Stimulated activated naive B cell treated with anti-CD40 and anti-IgM and Interleukin-4, amounts not matched to agents 10 μg/mL and 1 μg/mL and 100 μg/mL, for 72 hours (primary cell): ENCODE measurements at regions not wholly inside any gene's neighbourhood (a gene's known extent, or its start where the extent isn't known, plus 50 kb on each side); places are given as distances from the start of the nearest gene placed in this dataset.
"Not testable (repeated sequence)": the region's sequence is repeated elsewhere in the genome, so short reads cannot be mapped to it uniquely, and the experiment has no call there.

ENCODE experiments used
- ATAC-seq, 2 donors: fragments of 150-1000 bp; cut with Tn5 transposase; replicated peaks; 2 replicates each; pipeline ENCODE4 v1.10.0; 2021; ENCODE audit warnings: moderate library complexity in 1 of 2
- DNase-seq: peaks from one replicate; pipeline ENCODE4 v3.0.0; 2021
- H3K27ac Mint-ChIP-seq: one replicate; pipeline ENCODE4 v1.8.0; 2022; ENCODE audit warnings: mild to moderate bottlenecking, mixed read lengths
- H3K27me3 Mint-ChIP-seq, 2 donors: one replicate each; pipeline ENCODE4 v1.8.0; 2022; ENCODE audit warnings: mixed read lengths in 2 of 2
- H3K36me3 Mint-ChIP-seq, 2 donors: one replicate each; pipeline ENCODE4 v1.8.0; 2022; ENCODE audit warnings: mixed read lengths in 2 of 2, mild to moderate bottlenecking in 1 of 2
- H3K4me1 Mint-ChIP-seq, 2 donors: one replicate each; pipeline ENCODE4 v1.8.0; 2022; ENCODE audit warnings: mixed read lengths in 2 of 2, mild to moderate bottlenecking in 1 of 2
- H3K4me3 Mint-ChIP-seq, 2 donors: one replicate each; pipeline ENCODE4 v1.8.0; 2022; ENCODE audit warnings: mild to moderate bottlenecking in 2 of 2, mixed read lengths in 2 of 2, moderate library complexity in 1 of 2
- H3K9me3 Mint-ChIP-seq, 2 donors: one replicate each; pipeline ENCODE4 v1.8.0; 2022; ENCODE audit warnings: mixed read lengths in 2 of 2, mild to moderate bottlenecking in 1 of 2

- DNase-seq, H3K4me3 Mint-ChIP-seq, ATAC-seq, H3K36me3 Mint-ChIP-seq, H3K27me3 Mint-ChIP-seq, H3K9me3 Mint-ChIP-seq: not testable (repeated sequence)
- H3K27ac Mint-ChIP-seq, result peak overlapping the region; percentile 42
- peaks cover 31 to 59% of the 10 kb centered on the region in 2 donors for H3K4me1 Mint-ChIP-seq
These were observed 970.0 kb upstream of the DEFB115 start for GRCh38 chr20:30287459-30287858.

GRCh38 chr20:30288346-30288745 lies 969.1 kb upstream of the DEFB115 start:
- peaks cover 26 to 52% of the 10 kb centered on the region in 2 donors for H3K4me1 Mint-ChIP-seq
- no peak overlapping the region for H3K4me3 Mint-ChIP-seq
- peaks cover 2 to 3% of the 10 kb centered on the region in 2 donors for H3K9me3 Mint-ChIP-seq
- no peaks in the 10 kb centered on the region for H3K27me3 Mint-ChIP-seq
- H3K36me3 Mint-ChIP-seq, result peaks cover 1 to 4% of the 10 kb centered on the region in 2 donors
- no peak overlapping the region for H3K27ac Mint-ChIP-seq
- ATAC-seq, result no peak
- no peak for DNase-seq

- not testable (repeated sequence) for ATAC-seq, H3K9me3 Mint-ChIP-seq, H3K27me3 Mint-ChIP-seq, H3K36me3 Mint-ChIP-seq
- H3K4me3 Mint-ChIP-seq, result peak overlapping the region; percentile 85 to 91
- H3K4me1 Mint-ChIP-seq, result peaks cover 21 to 45% of the 10 kb centered on the region in 2 donors
- H3K27ac Mint-ChIP-seq, result peak overlapping the region; percentile 91
- DNase-seq, result peak; percentile 14
These were observed 968.4 kb upstream of the DEFB115 start for GRCh38 chr20:30289049-30289448.

GRCh38 chr20:30289711-30290141 lies 967.7 kb upstream of the DEFB115 start:
- ATAC-seq (peak in 1 of 2 donors; percentile 45), DNase-seq (peak; percentile 14)
- not testable (repeated sequence) for H3K27me3 Mint-ChIP-seq, H3K9me3 Mint-ChIP-seq, H3K36me3 Mint-ChIP-seq
- peak overlapping the region; percentile 85 to 91 for H3K4me3 Mint-ChIP-seq
- peaks cover 15 to 38% of the 10 kb centered on the region in 2 donors for H3K4me1 Mint-ChIP-seq
- H3K27ac Mint-ChIP-seq, result peak overlapping the region; percentile 91

GRCh38 chr20:30290361-30291063 lies 967.0 kb upstream of the DEFB115 start:
- not testable (repeated sequence) for DNase-seq, H3K36me3 Mint-ChIP-seq, H3K9me3 Mint-ChIP-seq, H3K27me3 Mint-ChIP-seq
- Mint-ChIP-seq H3K27ac (peak overlapping the region; percentile 91), H3K4me3 (peak overlapping the region; percentile 85 to 91), H3K4me1 (peaks cover 15 to 31% of the 10 kb centered on the region in 2 donors)
- peak; percentile 61 to 86 for ATAC-seq

- Mint-ChIP-seq H3K4me3 (peak overlapping the region; percentile 45 to 85), H3K27ac (peak overlapping the region; percentile 72), H3K4me1 (peaks cover 12 to 31% of the 10 kb centered on the region in 2 donors)
- H3K36me3 Mint-ChIP-seq, H3K27me3 Mint-ChIP-seq, H3K9me3 Mint-ChIP-seq, ATAC-seq, DNase-seq: not testable (repeated sequence)
These were observed 966.4 kb upstream of the DEFB115 start for GRCh38 chr20:30291064-30291379.

- ATAC-seq, H3K27ac Mint-ChIP-seq, H3K9me3 Mint-ChIP-seq, DNase-seq, H3K27me3 Mint-ChIP-seq, H3K4me3 Mint-ChIP-seq, H3K36me3 Mint-ChIP-seq: not testable (repeated sequence)
- H3K4me1 Mint-ChIP-seq, result peaks cover 12 to 31% of the 10 kb centered on the region in 2 donors
These were observed 965.8 kb upstream of the DEFB115 start for GRCh38 chr20:30291686-30292085.

GRCh38 chr20:30295396-30295795 lies 962.1 kb upstream of the DEFB115 start:
- peaks cover 8 to 13% of the 10 kb centered on the region in 2 donors for H3K4me1 Mint-ChIP-seq
- not testable (repeated sequence) for H3K27ac Mint-ChIP-seq, ATAC-seq, H3K36me3 Mint-ChIP-seq, H3K4me3 Mint-ChIP-seq, H3K9me3 Mint-ChIP-seq, DNase-seq
- peaks cover 18 to 30% of the 10 kb centered on the region in 2 donors for H3K27me3 Mint-ChIP-seq

- ATAC-seq, H3K36me3 Mint-ChIP-seq, H3K27ac Mint-ChIP-seq, DNase-seq, H3K4me3 Mint-ChIP-seq, H3K9me3 Mint-ChIP-seq: not testable (repeated sequence)
- Mint-ChIP-seq H3K27me3 (peaks cover 22 to 36% of the 10 kb centered on the region in 2 donors), H3K4me1 (peaks cover 8 to 14% of the 10 kb centered on the region in 2 donors)
These were observed 961.5 kb upstream of the DEFB115 start for GRCh38 chr20:30295967-30296366.

GRCh38 chr20:30297878-30298595 lies 959.4 kb upstream of the DEFB115 start:
- H3K36me3 Mint-ChIP-seq, DNase-seq, H3K4me3 Mint-ChIP-seq, ATAC-seq, H3K27ac Mint-ChIP-seq, H3K9me3 Mint-ChIP-seq: not testable (repeated sequence)
- H3K4me1 Mint-ChIP-seq, result peaks cover 8 to 17% of the 10 kb centered on the region in 2 donors
- peaks cover 26 to 53% of the 10 kb centered on the region in 2 donors for H3K27me3 Mint-ChIP-seq

GRCh38 chr20:30300220-30300642 lies 957.2 kb upstream of the DEFB115 start:
- Mint-ChIP-seq H3K4me3 (peak overlapping the region; percentile 66 to 77), H3K4me1 (peaks cover 8 to 17% of the 10 kb centered on the region in 2 donors), H3K27me3 (peaks cover 30 to 63% of the 10 kb centered on the region in 2 donors)
- not testable (repeated sequence) for H3K36me3 Mint-ChIP-seq, H3K27ac Mint-ChIP-seq, H3K9me3 Mint-ChIP-seq, DNase-seq, ATAC-seq

- H3K27ac Mint-ChIP-seq, H3K36me3 Mint-ChIP-seq, ATAC-seq, H3K4me3 Mint-ChIP-seq, DNase-seq, H3K9me3 Mint-ChIP-seq: not testable (repeated sequence)
- Mint-ChIP-seq H3K27me3 (peaks cover 24 to 47% of the 10 kb centered on the region in 2 donors), H3K4me1 (peaks cover 8 to 17% of the 10 kb centered on the region in 2 donors)
These were observed 954.7 kb upstream of the DEFB115 start for GRCh38 chr20:30302786-30303185.

- not testable (repeated sequence) for H3K9me3 Mint-ChIP-seq, ATAC-seq, H3K4me3 Mint-ChIP-seq, H3K36me3 Mint-ChIP-seq, H3K27ac Mint-ChIP-seq, DNase-seq, H3K4me1 Mint-ChIP-seq
- H3K27me3 Mint-ChIP-seq, result peaks cover 10 to 26% of the 10 kb centered on the region in 2 donors
These were observed 947.5 kb upstream of the DEFB115 start for GRCh38 chr20:30309938-30310337.

GRCh38 chr20:30310385-30310784 lies 947.1 kb upstream of the DEFB115 start:
- ATAC-seq, H3K36me3 Mint-ChIP-seq, H3K4me1 Mint-ChIP-seq, DNase-seq, H3K4me3 Mint-ChIP-seq, H3K27ac Mint-ChIP-seq, H3K9me3 Mint-ChIP-seq: not testable (repeated sequence)
- H3K27me3 Mint-ChIP-seq, result peaks cover 10 to 30% of the 10 kb centered on the region in 2 donors

- not testable (repeated sequence) for H3K27ac Mint-ChIP-seq, H3K4me3 Mint-ChIP-seq, DNase-seq, H3K36me3 Mint-ChIP-seq, ATAC-seq, H3K9me3 Mint-ChIP-seq
- Mint-ChIP-seq H3K27me3 (peaks cover 22 to 46% of the 10 kb centered on the region in 2 donors), H3K4me1 (peaks cover 5 to 11% of the 10 kb centered on the region in 2 donors)
These were observed 945.2 kb upstream of the DEFB115 start for GRCh38 chr20:30312220-30312619.
